Endothelial cell of umbilical vein (primary cell): ENCODE measurements at regions not wholly inside any gene's neighbourhood (a gene's known extent, or its start where the extent isn't known, plus 50 kb on each side); places are given as distances from the start of the nearest gene placed in this dataset.

Experiments used
- CTCF ChIP-seq, 2 donors: IDR thresholded peaks; 1 replicate in 1 of 2; 2 replicates in 1 of 2; pipeline ENCODE4 v1.5.1; 2011; ENCODE audit warnings: low read length in 2 of 2, mild to moderate bottlenecking in 2 of 2, moderate library complexity in 2 of 2, control low read depth in 1 of 2, inconsistent platforms in 1 of 2, low read depth in 1 of 2; ENCODE audit not compliant: insufficient read depth in 1 of 2; ENCODE audit errors: extremely low read depth in 1 of 2
- GATA2 ChIP-seq: IDR thresholded peaks from 2 replicates; pipeline ENCODE4 v1.7.0; 2011; ENCODE audit warnings: low read depth, mild to moderate bottlenecking, moderate library complexity, mixed read lengths, low read length; ENCODE audit not compliant: insufficient read length, insufficient read depth
- JUN ChIP-seq: IDR thresholded peaks from 2 replicates; pipeline ENCODE4 v1.6.1; 2011; ENCODE audit warnings: borderline replicate concordance, low read depth; ENCODE audit not compliant: insufficient read length, insufficient read depth
- POLR2A ChIP-seq: IDR thresholded peaks from 2 replicates; pipeline ENCODE4 v1.6.1; 2012; ENCODE audit warnings: low read depth, mild to moderate bottlenecking, control low read depth, low read length

GRCh38 chr9:7242126-7242525, 484.4 kb downstream of the KDM4C start:
- no peak for TF ChIP-seq CTCF (IDR thresholded peaks at IDR 0.05; ENCODE audit: extremely low read depth in 1 of 2, insufficient read depth in 1 of 2, low read depth in 1 of 2, low read length in 2 of 2)
- no peak for TF ChIP-seq POLR2A
- TF ChIP-seq GATA2: no peak
- TF ChIP-seq JUN: no peak
